ENCODE measurements at regions not wholly inside any gene's neighbourhood (a gene's known extent, or its start where the extent isn't known, plus 50 kb on each side); places are given as distances from the start of the nearest gene placed in this dataset.

- Histone ChIP-seq H3K4me2 (ENCODE audit: insufficient read depth, low read length, poor library complexity, severe bottlenecking) (no peak overlapping the region), H2AFZ (ENCODE audit: low read length) (no peak overlapping the region), H3K18ac (ENCODE audit: low read length) (no peak overlapping the region), H3K23ac (ENCODE audit: low read depth, low read length, poor library complexity) (no peak overlapping the region), H2BK120ac (ENCODE audit: low read depth, low read length) (no peak overlapping the region), H2BK5ac (ENCODE audit: low read length) (no peak overlapping the region), H3K9me3 (replicated peaks in 1 of 2; ENCODE audit: control insufficient read depth in 2 of 2, insufficient read depth in 1 of 2, low read depth in 1 of 2, low read length in 2 of 2) (peaks cover 0 to 4% of the 10 kb centered on the region in 2 donors), H3K4ac (ENCODE audit: low read length) (no peak overlapping the region), H4K8ac (ENCODE audit: low read depth, low read length) (no peak overlapping the region), H3K14ac (ENCODE audit: low read length) (no peak overlapping the region), H3K4me1 (ENCODE audit: control insufficient read depth in 2 of 2, insufficient read depth in 1 of 2, low read depth in 1 of 2, low read length in 2 of 2) (peaks cover 0 to 3% of the 10 kb centered on the region in 2 donors), H2BK15ac (ENCODE audit: low read length) (no peak overlapping the region), H3K9ac (ENCODE audit: low read depth, low read length, poor library complexity) (no peak overlapping the region), H3K36me3 (replicated peaks in 1 of 2; ENCODE audit: control insufficient read depth in 2 of 2, insufficient read depth in 2 of 2, low read length in 2 of 2) (no peaks in the 10 kb centered on the region), H2AK5ac (ENCODE audit: low read depth, low read length) (no peak overlapping the region), H3K4me3 (ENCODE audit: low read length in 2 of 2) (no peak overlapping the region), H3K79me1 (ENCODE audit: low read depth, low read length) (no peaks in the 10 kb centered on the region), H3K27me3 (ENCODE audit: control insufficient read depth in 3 of 3, insufficient read depth in 3 of 3, low read depth in 1 of 3, low read length in 3 of 3) (no peaks in the 10 kb centered on the region), H3K27ac (replicated peaks; ENCODE audit: low read length) (no peak overlapping the region), H4K91ac (ENCODE audit: low read depth, low read length, poor library complexity) (no peak overlapping the region), H2BK12ac (ENCODE audit: low read length) (no peak overlapping the region)
- no peak for DNase-seq (ENCODE audit: low spot score)
- no CpG with 5 or more reads among the region's 3 CpGs for WGBS, 2 donors (ENCODE audit: extremely low coverage in 2 of 2, insufficient read length in 2 of 2, insufficient replicate concordance in 1 of 2)
Observed at GRCh38 chr2:9083287-9083686, 79.8 kb upstream of the MBOAT2 start.

GRCh38 chr2:9082158-9082557, 78.7 kb upstream of the MBOAT2 start:
- Histone ChIP-seq H3K4me2 (ENCODE audit: insufficient read depth, low read length, poor library complexity, severe bottlenecking) (no peak overlapping the region), H3K79me1 (ENCODE audit: low read depth, low read length) (no peaks in the 10 kb centered on the region), H3K14ac (ENCODE audit: low read length) (no peak overlapping the region), H3K4me3 (ENCODE audit: low read length in 2 of 2) (no peak overlapping the region), H3K27me3 (ENCODE audit: control insufficient read depth in 3 of 3, insufficient read depth in 3 of 3, low read depth in 1 of 3, low read length in 3 of 3) (no peaks in the 10 kb centered on the region), H2BK120ac (ENCODE audit: low read depth, low read length) (no peak overlapping the region), H4K91ac (ENCODE audit: low read depth, low read length, poor library complexity) (no peak overlapping the region), H4K8ac (ENCODE audit: low read depth, low read length) (no peak overlapping the region), H3K18ac (ENCODE audit: low read length) (no peak overlapping the region), H3K23ac (ENCODE audit: low read depth, low read length, poor library complexity) (no peak overlapping the region), H3K27ac (replicated peaks; ENCODE audit: low read length) (no peak overlapping the region), H3K9me3 (replicated peaks in 1 of 2; ENCODE audit: control insufficient read depth in 2 of 2, insufficient read depth in 1 of 2, low read depth in 1 of 2, low read length in 2 of 2) (peaks cover 0 to 4% of the 10 kb centered on the region in 2 donors), H2BK15ac (ENCODE audit: low read length) (no peak overlapping the region), H3K4me1 (ENCODE audit: control insufficient read depth in 2 of 2, insufficient read depth in 1 of 2, low read depth in 1 of 2, low read length in 2 of 2) (peaks cover 0 to 3% of the 10 kb centered on the region in 2 donors), H3K4ac (ENCODE audit: low read length) (no peak overlapping the region), H2AK5ac (ENCODE audit: low read depth, low read length) (no peak overlapping the region), H2BK5ac (ENCODE audit: low read length) (no peak overlapping the region), H3K36me3 (replicated peaks in 1 of 2; ENCODE audit: control insufficient read depth in 2 of 2, insufficient read depth in 2 of 2, low read length in 2 of 2) (no peaks in the 10 kb centered on the region), H3K9ac (ENCODE audit: low read depth, low read length, poor library complexity) (no peak overlapping the region), H2BK12ac (ENCODE audit: low read length) (no peak overlapping the region), H2AFZ (ENCODE audit: low read length) (no peak overlapping the region)
- no peak for DNase-seq (ENCODE audit: low spot score)

- Histone ChIP-seq H3K27me3 (ENCODE audit: control insufficient read depth in 3 of 3, insufficient read depth in 3 of 3, low read depth in 1 of 3, low read length in 3 of 3) (no peaks in the 10 kb centered on the region), H3K4ac (ENCODE audit: low read length) (no peak overlapping the region), H3K14ac (ENCODE audit: low read length) (no peak overlapping the region), H3K27ac (replicated peaks; ENCODE audit: low read length) (no peak overlapping the region), H2AK5ac (ENCODE audit: low read depth, low read length) (no peak overlapping the region), H4K91ac (ENCODE audit: low read depth, low read length, poor library complexity) (no peak overlapping the region), H2AFZ (ENCODE audit: low read length) (no peak overlapping the region), H3K9me3 (replicated peaks in 1 of 2; ENCODE audit: control insufficient read depth in 2 of 2, insufficient read depth in 1 of 2, low read depth in 1 of 2, low read length in 2 of 2) (peaks cover 0 to 4% of the 10 kb centered on the region in 2 donors), H3K4me2 (ENCODE audit: insufficient read depth, low read length, poor library complexity, severe bottlenecking) (no peak overlapping the region), H2BK5ac (ENCODE audit: low read length) (no peak overlapping the region), H2BK120ac (ENCODE audit: low read depth, low read length) (no peak overlapping the region), H3K23ac (ENCODE audit: low read depth, low read length, poor library complexity) (no peak overlapping the region), H3K79me1 (ENCODE audit: low read depth, low read length) (no peaks in the 10 kb centered on the region), H4K8ac (ENCODE audit: low read depth, low read length) (no peak overlapping the region), H3K18ac (ENCODE audit: low read length) (no peak overlapping the region), H3K4me3 (ENCODE audit: low read length in 2 of 2) (no peak overlapping the region), H2BK15ac (ENCODE audit: low read length) (no peak overlapping the region), H2BK12ac (ENCODE audit: low read length) (no peak overlapping the region), H3K9ac (ENCODE audit: low read depth, low read length, poor library complexity) (no peak overlapping the region), H3K36me3 (replicated peaks in 1 of 2; ENCODE audit: control insufficient read depth in 2 of 2, insufficient read depth in 2 of 2, low read length in 2 of 2) (no peaks in the 10 kb centered on the region), H3K4me1 (ENCODE audit: control insufficient read depth in 2 of 2, insufficient read depth in 1 of 2, low read depth in 1 of 2, low read length in 2 of 2) (peaks cover 0 to 3% of the 10 kb centered on the region in 2 donors)
- no CpG with 5 or more reads among the region's 2 CpGs for WGBS, 2 donors (ENCODE audit: extremely low coverage in 2 of 2, insufficient read length in 2 of 2, insufficient replicate concordance in 1 of 2)
- DNase-seq (ENCODE audit: low spot score): no peak
Observed at GRCh38 chr2:9081750-9082149, 78.3 kb upstream of the MBOAT2 start.

- H3K14ac ChIP-seq (ENCODE audit: low read length): no peak overlapping the region
- no peak overlapping the region for H3K9ac ChIP-seq (ENCODE audit: low read depth, low read length, poor library complexity)
- no peaks in the 10 kb centered on the region for H3K27me3 ChIP-seq (ENCODE audit: control insufficient read depth in 3 of 3, insufficient read depth in 3 of 3, low read depth in 1 of 3, low read length in 3 of 3)
- H3K9me3 ChIP-seq (replicated peaks in 1 of 2; ENCODE audit: control insufficient read depth in 2 of 2, insufficient read depth in 1 of 2, low read depth in 1 of 2, low read length in 2 of 2): peaks cover 0 to 4% of the 10 kb centered on the region in 2 donors
- no peaks in the 10 kb centered on the region for H3K79me1 ChIP-seq (ENCODE audit: low read depth, low read length)
- no peak overlapping the region for H2AFZ ChIP-seq (ENCODE audit: low read length)
- no peak overlapping the region for H4K91ac ChIP-seq (ENCODE audit: low read depth, low read length, poor library complexity)
- no peak overlapping the region for H3K23ac ChIP-seq (ENCODE audit: low read depth, low read length, poor library complexity)
- no peak overlapping the region for H3K4me2 ChIP-seq (ENCODE audit: insufficient read depth, low read length, poor library complexity, severe bottlenecking)
- no peak overlapping the region for H3K4ac ChIP-seq (ENCODE audit: low read length)
- H2AK5ac ChIP-seq (ENCODE audit: low read depth, low read length): no peak overlapping the region
- H2BK5ac ChIP-seq (ENCODE audit: low read length): no peak overlapping the region
- H3K36me3 ChIP-seq (replicated peaks in 1 of 2; ENCODE audit: control insufficient read depth in 2 of 2, insufficient read depth in 2 of 2, low read length in 2 of 2): no peaks in the 10 kb centered on the region
- no CpG with 5 or more reads among the region's 8 CpGs for WGBS, 2 donors (ENCODE audit: extremely low coverage in 2 of 2, insufficient read length in 2 of 2, insufficient replicate concordance in 1 of 2)
- H3K4me3 ChIP-seq (ENCODE audit: low read length in 2 of 2): no peak overlapping the region
- no peak overlapping the region for H2BK120ac ChIP-seq (ENCODE audit: low read depth, low read length)
- no peak overlapping the region for H2BK12ac ChIP-seq (ENCODE audit: low read length)
- no peak overlapping the region for H2BK15ac ChIP-seq (ENCODE audit: low read length)
- H3K27ac ChIP-seq (replicated peaks; ENCODE audit: low read length): no peak overlapping the region
- no peaks in the 10 kb centered on the region for H3K4me1 ChIP-seq (ENCODE audit: control insufficient read depth in 2 of 2, insufficient read depth in 1 of 2, low read depth in 1 of 2, low read length in 2 of 2)
- no peak overlapping the region for H3K18ac ChIP-seq (ENCODE audit: low read length)
- no peak for DNase-seq (ENCODE audit: low spot score)
- H4K8ac ChIP-seq (ENCODE audit: low read depth, low read length): no peak overlapping the region
Observed at GRCh38 chr2:9078405-9078804, 74.9 kb upstream of the MBOAT2 start.

Measured in neuronal stem cell (in vitro differentiated cells).